Endothelial cell (in vitro differentiated cells): ENCODE measurements at regions not wholly inside any gene's neighbourhood (a gene's known extent, or its start where the extent isn't known, plus 50 kb on each side); places are given as distances from the start of the nearest gene placed in this dataset.

Experiments
- DNase-seq: peaks from one replicate; pipeline ENCODE4 v3.0.0; 2021; ENCODE audit warnings: low spot score
- H3K27ac Mint-ChIP-seq: one replicate; pipeline ENCODE4 v1.8.0; 2021; ENCODE audit warnings: mixed read lengths, inconsistent platforms; ENCODE audit not compliant: unreplicated experiment
- H3K27me3 Mint-ChIP-seq: one replicate; pipeline ENCODE4 v1.8.0; 2021; ENCODE audit warnings: mild to moderate bottlenecking, moderate library complexity, mixed read lengths, inconsistent platforms; ENCODE audit not compliant: unreplicated experiment
- H3K36me3 Mint-ChIP-seq: one replicate; pipeline ENCODE4 v1.8.0; 2021; ENCODE audit warnings: mild to moderate bottlenecking, low read depth, mixed read lengths, inconsistent platforms; ENCODE audit not compliant: unreplicated experiment
- H3K4me1 Mint-ChIP-seq: one replicate; pipeline ENCODE4 v1.8.0; 2021; ENCODE audit warnings: mild to moderate bottlenecking, mixed read lengths, inconsistent platforms; ENCODE audit not compliant: unreplicated experiment
- H3K4me3 Mint-ChIP-seq: one replicate; pipeline ENCODE4 v1.8.0; 2021; ENCODE audit warnings: mild to moderate bottlenecking, mixed read lengths, inconsistent platforms; ENCODE audit not compliant: unreplicated experiment
- H3K9me3 Mint-ChIP-seq: one replicate; pipeline ENCODE4 v1.8.0; 2021; ENCODE audit warnings: mixed read lengths, inconsistent platforms; ENCODE audit not compliant: unreplicated experiment
- CTCF ChIP-seq: fragments of 200-600 bp; sonication (generic); IDR thresholded peaks from one replicate; pipeline ENCODE4 v1.5.0; 2021; ENCODE audit warnings: antibody characterized with exemption; ENCODE audit not compliant: unreplicated experiment

- Mint-ChIP-seq H3K9me3 (no peaks in the 10 kb centered on the region), H3K4me1 (peaks cover 9% of the 10 kb centered on the region), H3K36me3 (no peaks in the 10 kb centered on the region), H3K27ac (no peak overlapping the region), H3K27me3 (no peaks in the 10 kb centered on the region), H3K4me3 (no peak overlapping the region)
- TF ChIP-seq CTCF, result peak; percentile 98
- peak; percentile 74 for DNase-seq
These were observed 1029.1 kb upstream of the KLHL29 start for GRCh38 chr2:22355816-22356433.

- no peak overlapping the region for H3K4me3 Mint-ChIP-seq
These were observed 1025.8 kb upstream of the KLHL29 start for GRCh38 chr2:22359071-22359672.

GRCh38 chr2:22360735-22361374, 1024.1 kb upstream of the KLHL29 start:
- H3K27ac Mint-ChIP-seq, result no peak overlapping the region
- peaks cover 9% of the 10 kb centered on the region for H3K4me1 Mint-ChIP-seq
- TF ChIP-seq CTCF, result no peak
- no peaks in the 10 kb centered on the region for H3K27me3 Mint-ChIP-seq
- no peaks in the 10 kb centered on the region for H3K36me3 Mint-ChIP-seq
- DNase-seq, result no peak
- H3K4me3 Mint-ChIP-seq, result no peak overlapping the region
- no peaks in the 10 kb centered on the region for H3K9me3 Mint-ChIP-seq

More at GRCh38 chr2:22359071-22359672, 1025.8 kb upstream of the KLHL29 start:
- H3K9me3 Mint-ChIP-seq, result no peaks in the 10 kb centered on the region
- peaks cover 9% of the 10 kb centered on the region for H3K4me1 Mint-ChIP-seq
- DNase-seq, result no peak
- H3K27me3 Mint-ChIP-seq, result no peaks in the 10 kb centered on the region
- TF ChIP-seq CTCF, result no peak
- no peaks in the 10 kb centered on the region for H3K36me3 Mint-ChIP-seq
- no peak overlapping the region for H3K27ac Mint-ChIP-seq

GRCh38 chr2:22361571-22361970, 1023.4 kb upstream of the KLHL29 start:
- no peaks in the 10 kb centered on the region for H3K9me3 Mint-ChIP-seq
- no peaks in the 10 kb centered on the region for H3K27me3 Mint-ChIP-seq
- no peak for DNase-seq
- H3K36me3 Mint-ChIP-seq, result no peaks in the 10 kb centered on the region
- H3K4me3 Mint-ChIP-seq, result no peak overlapping the region
- no peak for TF ChIP-seq CTCF
- H3K27ac Mint-ChIP-seq, result no peak overlapping the region
- peaks cover 9% of the 10 kb centered on the region for H3K4me1 Mint-ChIP-seq

- no peaks in the 10 kb centered on the region for H3K27me3 Mint-ChIP-seq
- H3K27ac Mint-ChIP-seq, result no peak overlapping the region
- DNase-seq, result peak; percentile 26
- no peaks in the 10 kb centered on the region for H3K36me3 Mint-ChIP-seq
- H3K4me1 Mint-ChIP-seq, result no peaks in the 10 kb centered on the region
- no peak overlapping the region for H3K4me3 Mint-ChIP-seq
- TF ChIP-seq CTCF, result no peak
- no peaks in the 10 kb centered on the region for H3K9me3 Mint-ChIP-seq
These were observed 1009.9 kb upstream of the KLHL29 start for GRCh38 chr2:22375096-22375495.
